GM12878 (cell line): ENCODE measurements at regions not wholly inside any gene's neighbourhood (a gene's known extent, or its start where the extent isn't known, plus 50 kb on each side); places are given as distances from the start of the nearest gene placed in this dataset.

ENCODE experiments used
- ASH2L ChIP-seq: fragments of 300-600, 200-600 bp; sonication (generic); IDR thresholded peaks from 2 replicates; pipeline ENCODE4 v1.6.1; 2017; ENCODE audit warnings: low read depth, mild to moderate bottlenecking, borderline replicate concordance
- CTCF ChIP-seq, 3 experiments: IDR thresholded peaks in 2 of 3; conservative IDR thresholded peaks in 1 of 3; 2 replicates each; pipeline ENCODE4 v1.5.1; 2011; ENCODE audit warnings: low read depth in 3 of 3, low read length in 3 of 3, mild to moderate bottlenecking in 3 of 3, control low read depth in 2 of 3, moderate library complexity in 2 of 3, inconsistent platforms in 1 of 3, mixed read lengths in 1 of 3; ENCODE audit not compliant: control insufficient read depth in 2 of 3, insufficient read depth in 1 of 3; ENCODE audit errors: extremely low read depth in 1 of 3
- JUND ChIP-seq: IDR thresholded peaks from 2 replicates; pipeline ENCODE4 v1.6.1; 2012; ENCODE audit warnings: low read depth, mild to moderate bottlenecking, low read length, improper control_type of control experiment, moderate library complexity
- NBN ChIP-seq: fragments of 450-650 bp; IDR thresholded peaks from 2 replicates; pipeline ENCODE4 v1.6.1; 2016
- NR2F1 ChIP-seq: fragments of 450-650 bp; conservative IDR thresholded peaks from 2 replicates; pipeline ENCODE4 v1.6.1; 2017; ENCODE audit warnings: mild to moderate bottlenecking
- POLR2A ChIP-seq: IDR thresholded peaks from 2 replicates; pipeline ENCODE4 v1.6.1; 2011; ENCODE audit warnings: low read depth, mild to moderate bottlenecking, low read length
- SREBF2 ChIP-seq: IDR thresholded peaks from 2 replicates; pipeline ENCODE4 v1.6.1; 2012; ENCODE audit warnings: mild to moderate bottlenecking, low read length
- TBL1XR1 ChIP-seq: IDR thresholded peaks from 2 replicates; pipeline ENCODE4 v1.6.1; 2012; ENCODE audit warnings: low read depth, low read length, improper control_type of control experiment

GRCh38 chr12:87107270-87107669 lies 851.1 kb upstream of the MGAT4C start:
- TF ChIP-seq CTCF (IDR thresholded peaks at IDR 0.05 in 2 of 3, conservative IDR thresholded peaks at IDR 0.05 in 1 of 3; ENCODE audit: control insufficient read depth in 2 of 3, extremely low read depth in 1 of 3, insufficient read depth in 1 of 3, low read depth in 3 of 3, low read length in 3 of 3), result no peak
- no peak for TF ChIP-seq TBL1XR1
- TF ChIP-seq JUND, result no peak
- TF ChIP-seq POLR2A, result no peak
- TF ChIP-seq ASH2L, result no peak
- TF ChIP-seq NR2F1, result no peak
- no peak for TF ChIP-seq SREBF2
- no peak for TF ChIP-seq NBN
